GM23338 (cell line): ENCODE measurements at regions not wholly inside any gene's neighbourhood (a gene's known extent, or its start where the extent isn't known, plus 50 kb on each side); places are given as distances from the start of the nearest gene placed in this dataset.

Source experiments
- ATAC-seq: fragments of 200-7000 bp; cut with Tn5 transposase; 3 replicates; pipeline ENCODE4 v1.9.1; 2020
- DNase-seq: peaks from one replicate; pipeline ENCODE4 v3.0.0-alpha.2; 2015; ENCODE audit warnings: low spot score
- H2AFZ ChIP-seq: fragments of 200-600 bp; sonication (generic); 2 replicates; pipeline ENCODE4 v1.8.0; 2016; ENCODE audit warnings: antibody characterized with exemption, mild to moderate bottlenecking, moderate library complexity
- H3F3A ChIP-seq: fragments of 200-600 bp; sonication (generic); replicated peaks from 2 replicates; pipeline ENCODE4 v1.8.0; 2017; ENCODE audit warnings: antibody characterized with exemption, mixed run types, low read depth
- H3K27ac ChIP-seq: fragments of 200-600 bp; sonication (generic); 2 replicates; pipeline ENCODE4 v1.6.1; 2016; ENCODE audit warnings: low read depth
- H3K27me3 ChIP-seq: fragments of 200-600 bp; sonication (generic); 2 replicates; pipeline ENCODE4 v1.8.0; 2016; ENCODE audit warnings: mild to moderate bottlenecking, mixed run types, moderate library complexity; ENCODE audit not compliant: insufficient read depth
- H3K36me3 ChIP-seq: fragments of 200-600 bp; sonication (generic); 2 replicates; pipeline ENCODE4 v1.8.0; 2016; ENCODE audit warnings: mild to moderate bottlenecking; ENCODE audit not compliant: insufficient read depth
- H3K4me1 ChIP-seq: fragments of 200-600 bp; sonication (generic); 2 replicates; pipeline ENCODE4 v1.8.0; 2016; ENCODE audit warnings: mild to moderate bottlenecking, moderate library complexity; ENCODE audit not compliant: insufficient read depth
- H3K4me2 ChIP-seq: fragments of 200-600 bp; sonication (generic); 2 replicates; pipeline ENCODE4 v1.7.1; 2017; ENCODE audit warnings: mixed run types
- H3K4me3 ChIP-seq: fragments of 200-600 bp; sonication (generic); 2 replicates; pipeline ENCODE4 v1.6.1; 2016; ENCODE audit warnings: mixed run types
- H3K79me2 ChIP-seq: fragments of 200-600 bp; sonication (generic); replicated peaks from 2 replicates; pipeline ENCODE4 v1.8.0; 2017; ENCODE audit warnings: mild to moderate bottlenecking; ENCODE audit not compliant: insufficient read depth
- H3K9me2 ChIP-seq: fragments of 200-600 bp; sonication (generic); 2 replicates; pipeline ENCODE4 v1.8.0; 2017; ENCODE audit not compliant: insufficient read depth
- H4K20me1 ChIP-seq: fragments of 200-600 bp; sonication (generic); replicated peaks from 2 replicates; pipeline ENCODE4 v1.8.0; 2017; ENCODE audit warnings: mild to moderate bottlenecking; ENCODE audit not compliant: insufficient read depth
- H3K27ac Mint-ChIP-seq: 2 replicates; pipeline ENCODE4 v1.8.0; 2020; ENCODE audit warnings: inconsistent platforms, mild to moderate bottlenecking, moderate library complexity, mixed read lengths
- H3K27me3 Mint-ChIP-seq: 3 replicates; pipeline ENCODE4 v1.8.0; 2022; ENCODE audit warnings: low read depth, mild to moderate bottlenecking, moderate library complexity, mixed read lengths, inconsistent platforms; ENCODE audit not compliant: insufficient read depth, poor library complexity
- H3K36me3 Mint-ChIP-seq: 3 replicates; pipeline ENCODE4 v1.8.0; 2021; ENCODE audit warnings: low read depth, mild to moderate bottlenecking, inconsistent platforms, moderate library complexity, mixed read lengths
- H3K4me1 Mint-ChIP-seq: 3 replicates; pipeline ENCODE4 v1.8.0; 2020; ENCODE audit warnings: mild to moderate bottlenecking, inconsistent platforms, mixed read lengths
- H3K4me3 Mint-ChIP-seq: 3 replicates; pipeline ENCODE4 v1.8.0; 2021; ENCODE audit warnings: moderate library complexity, mild to moderate bottlenecking, inconsistent platforms, mixed read lengths
- H3K9me3 Mint-ChIP-seq: 3 replicates; pipeline ENCODE4 v1.8.0; 2020; ENCODE audit warnings: moderate library complexity, mild to moderate bottlenecking, inconsistent platforms, mixed read lengths
- CREB1 ChIP-seq: fragments of 250-450 bp; sonication (Bioruptor Pico); IDR thresholded peaks from 2 replicates; pipeline ENCODE4 v1.5.0; 2020; ENCODE audit warnings: low read depth, mild to moderate bottlenecking, moderate library complexity
- CTCF ChIP-seq, 2 experiments: fragments of 200-600 bp in 1 of 2; sonication (generic) in 1 of 2; conservative IDR thresholded peaks; 2 replicates each; pipeline versions ENCODE4 v1.5.1 to v1.6.1; 2016 to 2017; ENCODE audit warnings: antibody characterized with exemption in 2 of 2, low read depth in 2 of 2, mild to moderate bottlenecking in 2 of 2, moderate library complexity in 1 of 2
- ETS1 ChIP-seq: IDR thresholded peaks from 2 replicates; pipeline ENCODE4 v1.6.1; 2016; ENCODE audit warnings: antibody characterized with exemption
- EZH2 ChIP-seq: fragments of 200-600 bp; sonication (generic); IDR thresholded peaks from one replicate; pipeline ENCODE4 v1.8.0; 2017; ENCODE audit warnings: antibody characterized with exemption, mild to moderate bottlenecking, low read depth; ENCODE audit not compliant: unreplicated experiment
- EZH2phosphoT487 ChIP-seq: fragments of 200-600 bp; sonication (generic); IDR thresholded peaks from one replicate; pipeline ENCODE4 v1.8.1; 2018; ENCODE audit warnings: antibody characterized with exemption; ENCODE audit not compliant: unreplicated experiment
- JUNB ChIP-seq: IDR thresholded peaks from one replicate; pipeline ENCODE4 v1.6.1; 2016; ENCODE audit warnings: antibody characterized with exemption; ENCODE audit not compliant: unreplicated experiment
- NANOG ChIP-seq: IDR thresholded peaks from 2 replicates; pipeline ENCODE4 v1.6.1; 2016; ENCODE audit warnings: antibody characterized with exemption, borderline replicate concordance
- POLR2AphosphoS5 ChIP-seq: IDR thresholded peaks from 2 replicates; pipeline ENCODE4 v1.6.1; 2016; ENCODE audit warnings: antibody characterized with exemption, low read depth
- REST ChIP-seq: IDR thresholded peaks from one replicate; pipeline ENCODE4 v1.6.1; 2018; ENCODE audit warnings: antibody characterized with exemption; ENCODE audit not compliant: unreplicated experiment
- STAT1 ChIP-seq: IDR thresholded peaks from one replicate; pipeline ENCODE4 v1.6.1; 2016; ENCODE audit warnings: antibody characterized with exemption; ENCODE audit not compliant: unreplicated experiment
- ZNF114 ChIP-seq: fragments of 250-450 bp; sonication (Bioruptor Pico); IDR thresholded peaks from 2 replicates; pipeline ENCODE4 v1.5.0; 2020; ENCODE audit warnings: mild to moderate bottlenecking, moderate library complexity
- ZNF331 ChIP-seq: fragments of 250-450 bp; sonication (Bioruptor Pico); IDR thresholded peaks from 2 replicates; pipeline ENCODE4 v1.5.0; 2020; ENCODE audit warnings: low read depth, mild to moderate bottlenecking, moderate library complexity
- ZNF462 ChIP-seq: fragments of 250-450 bp; sonication (Bioruptor Pico); IDR thresholded peaks from 2 replicates; pipeline ENCODE4 v1.5.0; 2020; ENCODE audit warnings: mild to moderate bottlenecking, moderate library complexity

GRCh38 chrX:100491174-100491573, 81.1 kb upstream of the PCDH19 start:
- Histone ChIP-seq H3K36me3 (no peaks in the 10 kb centered on the region), H3K79me2 (no peaks in the 10 kb centered on the region), H3K27me3 (no peaks in the 10 kb centered on the region), H3K9me2 (no peaks in the 10 kb centered on the region), H3F3A (no peaks in the 10 kb centered on the region), H3K4me1 (peaks cover 6% of the 10 kb centered on the region; the same call in 1 of the 2 replicates), H2AFZ (no peak overlapping the region), H3K4me3 (no peak overlapping the region), H4K20me1 (no peaks in the 10 kb centered on the region), H3K27ac (no peak overlapping the region), H3K4me2 (no peak overlapping the region)
- H3K36me3 Mint-ChIP-seq, result no peaks in the 10 kb centered on the region
- H3K4me3 Mint-ChIP-seq, result no peak overlapping the region
- ATAC-seq (no peak), DNase-seq (no peak)
- no peak overlapping the region for H3K27ac Mint-ChIP-seq
- TF ChIP-seq JUNB (no peak), STAT1 (no peak), CREB1 (CRISPR knock-in tag) (no peak), ZNF331 (no peak), ZNF114 (CRISPR knock-in tag) (no peak), CTCF (conservative IDR thresholded peaks at IDR 0.05; ENCODE audit: low read depth in 2 of 2) (no peak), ETS1 (no peak), EZH2phosphoT487 (no peak), ZNF462 (CRISPR knock-in tag) (no peak), EZH2 (no peak), REST (no peak), NANOG (no peak), POLR2AphosphoS5 (no peak)
- peaks cover 22% of the 10 kb centered on the region for H3K4me1 Mint-ChIP-seq
- H3K27me3 Mint-ChIP-seq, result no peaks in the 10 kb centered on the region
- no peaks in the 10 kb centered on the region for H3K9me3 Mint-ChIP-seq
